HL-60 (cell line): ENCODE measurements at regions not wholly inside any gene's neighbourhood (a gene's known extent, or its start where the extent isn't known, plus 50 kb on each side); places are given as distances from the start of the nearest gene placed in this dataset.

Experiments used
- GABPA ChIP-seq: IDR thresholded peaks from 2 replicates; pipeline ENCODE4 v1.6.1; 2012; ENCODE audit warnings: low read depth
- POLR2AphosphoS5 ChIP-seq: IDR thresholded peaks from 2 replicates; pipeline ENCODE4 v1.6.1; 2012; ENCODE audit warnings: low read depth
- TF ChIP-seq, protein P1 (sequence below): IDR thresholded peaks from one replicate; pipeline ENCODE4 v1.5.1; 2011; ENCODE audit warnings: low read length, control low read depth, inconsistent platforms; ENCODE audit not compliant: insufficient read depth

DNA sequence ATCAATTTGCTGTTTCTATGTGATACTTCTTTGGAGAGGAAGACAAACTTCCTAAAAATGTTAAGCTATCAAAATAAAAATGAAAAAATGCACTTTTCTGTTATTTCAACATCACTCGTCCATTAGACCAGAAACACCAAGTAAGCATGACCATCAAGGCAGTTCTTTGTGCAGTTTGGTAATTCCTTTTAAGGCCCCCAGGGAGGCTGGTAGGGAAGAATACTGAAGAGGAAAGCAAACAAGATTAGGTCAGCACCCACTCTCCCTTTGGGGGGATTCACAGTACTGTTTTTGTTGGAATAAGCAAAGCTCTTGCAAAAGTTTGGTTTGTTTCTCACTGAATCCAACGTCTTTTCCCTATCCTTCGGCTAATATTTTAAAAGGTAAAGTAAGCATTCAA, 206.8 kb upstream of the SLC35B3 start:
- TF ChIP-seq, protein P1, sequence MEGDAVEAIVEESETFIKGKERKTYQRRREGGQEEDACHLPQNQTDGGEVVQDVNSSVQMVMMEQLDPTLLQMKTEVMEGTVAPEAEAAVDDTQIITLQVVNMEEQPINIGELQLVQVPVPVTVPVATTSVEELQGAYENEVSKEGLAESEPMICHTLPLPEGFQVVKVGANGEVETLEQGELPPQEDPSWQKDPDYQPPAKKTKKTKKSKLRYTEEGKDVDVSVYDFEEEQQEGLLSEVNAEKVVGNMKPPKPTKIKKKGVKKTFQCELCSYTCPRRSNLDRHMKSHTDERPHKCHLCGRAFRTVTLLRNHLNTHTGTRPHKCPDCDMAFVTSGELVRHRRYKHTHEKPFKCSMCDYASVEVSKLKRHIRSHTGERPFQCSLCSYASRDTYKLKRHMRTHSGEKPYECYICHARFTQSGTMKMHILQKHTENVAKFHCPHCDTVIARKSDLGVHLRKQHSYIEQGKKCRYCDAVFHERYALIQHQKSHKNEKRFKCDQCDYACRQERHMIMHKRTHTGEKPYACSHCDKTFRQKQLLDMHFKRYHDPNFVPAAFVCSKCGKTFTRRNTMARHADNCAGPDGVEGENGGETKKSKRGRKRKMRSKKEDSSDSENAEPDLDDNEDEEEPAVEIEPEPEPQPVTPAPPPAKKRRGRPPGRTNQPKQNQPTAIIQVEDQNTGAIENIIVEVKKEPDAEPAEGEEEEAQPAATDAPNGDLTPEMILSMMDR = no peak
- TF ChIP-seq GABPA (no peak), POLR2AphosphoS5 (no peak)
